ENCODE measurements at regions not wholly inside any gene's neighbourhood (a gene's known extent, or its start where the extent isn't known, plus 50 kb on each side); places are given as distances from the start of the nearest gene placed in this dataset.

DNA sequence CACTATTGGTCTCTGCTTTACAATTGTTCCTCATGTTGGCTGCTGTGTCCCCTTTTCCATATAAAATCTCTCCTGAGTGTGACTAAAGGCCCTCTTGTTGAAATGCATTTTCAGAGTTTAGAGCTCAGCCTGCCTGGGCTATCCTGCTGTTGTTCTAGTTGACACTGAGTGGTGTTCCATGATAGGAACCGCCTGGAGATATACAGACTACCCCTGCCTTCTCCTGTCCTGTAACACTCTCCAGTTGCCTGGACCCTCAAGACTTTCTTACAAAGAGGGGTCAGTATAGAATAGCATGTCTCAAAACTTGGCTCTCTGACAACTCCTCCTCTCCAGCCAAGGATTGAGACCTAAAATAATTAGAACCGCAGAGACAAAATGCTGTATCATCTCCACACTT, 152.0 kb upstream of the POU3F1 start:
- intact Hi-C loops (cut with DNase I): no loop called here
- Histone ChIP-seq H3K9me3 (no peaks in the 10 kb centered on the region), H3K4me1 (no peaks in the 10 kb centered on the region), H3K4me3 (no peak overlapping the region), H3K27ac (no peak overlapping the region), H3K36me3 (no peaks in the 10 kb centered on the region), H3K27me3 (no peaks in the 10 kb centered on the region)
- no peak for TF ChIP-seq POLR2AphosphoS5 (IDR thresholded peaks at IDR 0.05; ENCODE audit: insufficient read depth in 1 of 2, low read depth in 1 of 2)
- TF ChIP-seq, protein P1, sequence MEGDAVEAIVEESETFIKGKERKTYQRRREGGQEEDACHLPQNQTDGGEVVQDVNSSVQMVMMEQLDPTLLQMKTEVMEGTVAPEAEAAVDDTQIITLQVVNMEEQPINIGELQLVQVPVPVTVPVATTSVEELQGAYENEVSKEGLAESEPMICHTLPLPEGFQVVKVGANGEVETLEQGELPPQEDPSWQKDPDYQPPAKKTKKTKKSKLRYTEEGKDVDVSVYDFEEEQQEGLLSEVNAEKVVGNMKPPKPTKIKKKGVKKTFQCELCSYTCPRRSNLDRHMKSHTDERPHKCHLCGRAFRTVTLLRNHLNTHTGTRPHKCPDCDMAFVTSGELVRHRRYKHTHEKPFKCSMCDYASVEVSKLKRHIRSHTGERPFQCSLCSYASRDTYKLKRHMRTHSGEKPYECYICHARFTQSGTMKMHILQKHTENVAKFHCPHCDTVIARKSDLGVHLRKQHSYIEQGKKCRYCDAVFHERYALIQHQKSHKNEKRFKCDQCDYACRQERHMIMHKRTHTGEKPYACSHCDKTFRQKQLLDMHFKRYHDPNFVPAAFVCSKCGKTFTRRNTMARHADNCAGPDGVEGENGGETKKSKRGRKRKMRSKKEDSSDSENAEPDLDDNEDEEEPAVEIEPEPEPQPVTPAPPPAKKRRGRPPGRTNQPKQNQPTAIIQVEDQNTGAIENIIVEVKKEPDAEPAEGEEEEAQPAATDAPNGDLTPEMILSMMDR (IDR thresholded peaks at IDR 0.05): no peak
- no peak for TF ChIP-seq POLR2A (IDR thresholded peaks at IDR 0.05)
- DNase-seq (ENCODE audit: extremely low spot score in 2 of 2): no peak

DNA sequence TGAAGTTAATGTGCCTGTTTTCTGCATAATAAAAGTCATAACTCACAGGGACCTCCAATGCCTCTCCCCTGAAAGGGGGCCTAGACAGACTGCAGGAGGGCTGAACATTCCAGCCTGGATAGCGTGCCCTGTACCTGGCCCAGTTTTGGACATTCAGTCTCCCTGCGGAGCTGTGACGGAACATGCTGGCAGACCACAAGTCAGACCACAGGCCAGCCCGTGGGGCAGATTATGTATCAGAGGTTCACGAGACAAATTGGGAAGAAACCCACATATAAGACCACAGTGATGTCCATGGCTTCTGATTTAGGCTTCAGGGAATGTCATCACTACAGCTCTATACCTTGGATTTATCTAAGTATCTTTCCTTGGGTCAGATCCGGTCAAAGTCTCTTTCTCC, 151.5 kb upstream of the POU3F1 start:
- Histone ChIP-seq H3K4me1 (no peaks in the 10 kb centered on the region), H3K9me3 (no peaks in the 10 kb centered on the region), H3K36me3 (no peaks in the 10 kb centered on the region), H3K27ac (no peak overlapping the region), H3K4me3 (no peak overlapping the region), H3K27me3 (no peaks in the 10 kb centered on the region)
- no peak for DNase-seq (ENCODE audit: extremely low spot score in 2 of 2)
- TF ChIP-seq POLR2A (IDR thresholded peaks at IDR 0.05) (no peak), POLR2AphosphoS5 (IDR thresholded peaks at IDR 0.05; ENCODE audit: insufficient read depth in 1 of 2, low read depth in 1 of 2) (no peak)
- TF ChIP-seq, protein P1 (IDR thresholded peaks at IDR 0.05): no peak
- intact Hi-C loops (cut with DNase I): no loop called here

- Histone ChIP-seq H3K36me3 (no peaks in the 10 kb centered on the region), H3K9me3 (no peaks in the 10 kb centered on the region), H3K4me1 (no peaks in the 10 kb centered on the region), H3K27me3 (no peaks in the 10 kb centered on the region), H3K27ac (no peak overlapping the region), H3K4me3 (no peak overlapping the region)
- intact Hi-C loops (cut with DNase I): no loop called here
- TF ChIP-seq, protein P1 (IDR thresholded peaks at IDR 0.05): no peak
- no peak for TF ChIP-seq POLR2A (IDR thresholded peaks at IDR 0.05)
- TF ChIP-seq POLR2AphosphoS5 (IDR thresholded peaks at IDR 0.05; ENCODE audit: insufficient read depth in 1 of 2, low read depth in 1 of 2): no peak
- DNase-seq (ENCODE audit: extremely low spot score in 2 of 2): no peak
Observed at GRCh38 chr1:38197312-38198061, 150.9 kb upstream of the POU3F1 start.

- Histone ChIP-seq H3K4me3 (no peak overlapping the region), H3K9me3 (no peaks in the 10 kb centered on the region), H3K36me3 (no peaks in the 10 kb centered on the region), H3K4me1 (no peaks in the 10 kb centered on the region), H3K27me3 (no peaks in the 10 kb centered on the region), H3K27ac (no peak overlapping the region)
- DNase-seq (ENCODE audit: extremely low spot score in 2 of 2): no peak
- intact Hi-C loops (cut with DNase I): no loop called here
- no peak for TF ChIP-seq POLR2A (IDR thresholded peaks at IDR 0.05)
- no peak for TF ChIP-seq POLR2AphosphoS5 (IDR thresholded peaks at IDR 0.05; ENCODE audit: insufficient read depth in 1 of 2, low read depth in 1 of 2)
- TF ChIP-seq, protein P1 (IDR thresholded peaks at IDR 0.05): no peak
Observed at GRCh38 chr1:38194472-38194871, 147.9 kb upstream of the POU3F1 start.

GRCh38 chr1:38193040-38193439, 146.4 kb upstream of the POU3F1 start:
- Histone ChIP-seq H3K4me1 (no peaks in the 10 kb centered on the region), H3K9me3 (no peaks in the 10 kb centered on the region), H3K27me3 (no peaks in the 10 kb centered on the region), H3K4me3 (no peak overlapping the region), H3K27ac (no peak overlapping the region), H3K36me3 (no peaks in the 10 kb centered on the region)
- intact Hi-C loops (cut with DNase I): no loop called here
- no peak for DNase-seq (ENCODE audit: extremely low spot score in 2 of 2)
- TF ChIP-seq, protein P1 (IDR thresholded peaks at IDR 0.05): no peak
- TF ChIP-seq POLR2AphosphoS5 (IDR thresholded peaks at IDR 0.05; ENCODE audit: insufficient read depth in 1 of 2, low read depth in 1 of 2) (no peak), POLR2A (IDR thresholded peaks at IDR 0.05) (no peak)

Measured in vagina (tissue), 2 donors.